ENCODE measurements at regions not wholly inside any gene's neighbourhood (a gene's known extent, or its start where the extent isn't known, plus 50 kb on each side); places are given as distances from the start of the nearest gene placed in this dataset.

DNA sequence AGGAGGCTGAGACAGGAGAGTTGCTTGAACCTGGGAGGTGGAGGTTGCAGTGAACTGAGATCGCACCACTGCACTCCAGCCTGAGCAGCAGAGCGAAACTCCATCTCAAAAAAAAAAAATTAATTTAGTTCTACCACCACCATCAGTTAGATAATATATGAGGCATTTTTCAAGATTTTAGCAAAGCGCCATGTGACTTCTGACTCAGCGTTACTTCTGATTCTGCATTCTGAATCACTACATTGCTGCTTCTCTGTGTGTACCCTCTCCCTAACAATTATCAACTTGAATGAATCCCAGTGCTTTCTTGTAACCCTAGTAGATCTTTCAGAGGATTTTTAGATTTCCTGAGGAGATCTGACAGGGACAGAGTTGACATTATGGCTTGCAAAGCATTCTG lies 176.8 kb upstream of the SORCS1 start:
- Histone ChIP-seq H3K79me2 (ENCODE audit: insufficient read depth, low read depth) (no peaks in the 10 kb centered on the region), H3K27me3 (ENCODE audit: insufficient read depth, low read depth) (no peaks in the 10 kb centered on the region), H3K4me3 (IDR thresholded peaks at IDR 0.05; ENCODE audit: insufficient read depth, low read depth, low read length) (no peak overlapping the region), H3K36me3 (ENCODE audit: insufficient read depth) (no peaks in the 10 kb centered on the region), H3K4me1 (ENCODE audit: low read depth, poor library complexity, severe bottlenecking) (no peaks in the 10 kb centered on the region), H4K20me1 (ENCODE audit: insufficient read depth) (no peaks in the 10 kb centered on the region), H3K27ac (no peak overlapping the region), H3K9ac (no peak overlapping the region), H3K4me2 (no peak overlapping the region), H2AFZ (ENCODE audit: low read depth) (no peak overlapping the region)
- TF ChIP-seq, protein P1, sequence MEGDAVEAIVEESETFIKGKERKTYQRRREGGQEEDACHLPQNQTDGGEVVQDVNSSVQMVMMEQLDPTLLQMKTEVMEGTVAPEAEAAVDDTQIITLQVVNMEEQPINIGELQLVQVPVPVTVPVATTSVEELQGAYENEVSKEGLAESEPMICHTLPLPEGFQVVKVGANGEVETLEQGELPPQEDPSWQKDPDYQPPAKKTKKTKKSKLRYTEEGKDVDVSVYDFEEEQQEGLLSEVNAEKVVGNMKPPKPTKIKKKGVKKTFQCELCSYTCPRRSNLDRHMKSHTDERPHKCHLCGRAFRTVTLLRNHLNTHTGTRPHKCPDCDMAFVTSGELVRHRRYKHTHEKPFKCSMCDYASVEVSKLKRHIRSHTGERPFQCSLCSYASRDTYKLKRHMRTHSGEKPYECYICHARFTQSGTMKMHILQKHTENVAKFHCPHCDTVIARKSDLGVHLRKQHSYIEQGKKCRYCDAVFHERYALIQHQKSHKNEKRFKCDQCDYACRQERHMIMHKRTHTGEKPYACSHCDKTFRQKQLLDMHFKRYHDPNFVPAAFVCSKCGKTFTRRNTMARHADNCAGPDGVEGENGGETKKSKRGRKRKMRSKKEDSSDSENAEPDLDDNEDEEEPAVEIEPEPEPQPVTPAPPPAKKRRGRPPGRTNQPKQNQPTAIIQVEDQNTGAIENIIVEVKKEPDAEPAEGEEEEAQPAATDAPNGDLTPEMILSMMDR (conservative IDR thresholded peaks at IDR 0.05; ENCODE audit: low read depth, low read length) = no peak

DNA sequence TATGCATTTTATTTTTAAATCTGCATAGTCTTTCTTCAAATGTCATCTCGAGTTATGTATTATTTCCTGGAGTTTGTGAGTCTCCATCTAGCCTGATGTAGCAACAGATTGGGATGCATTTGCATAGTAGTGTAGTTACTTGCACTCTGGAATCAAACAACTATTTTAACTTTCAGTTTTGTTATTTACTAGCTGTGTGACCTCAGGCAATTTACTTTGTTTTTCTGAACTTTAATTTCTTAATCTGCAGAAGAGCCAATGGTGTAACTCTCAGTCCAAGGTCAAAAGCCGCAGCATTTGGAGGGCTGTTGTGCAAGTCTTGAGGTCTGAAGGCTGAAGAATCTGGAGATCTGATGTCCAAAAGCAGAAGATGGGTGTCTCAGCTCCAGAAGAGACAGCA lies 175.8 kb upstream of the SORCS1 start:
- no peaks in the 10 kb centered on the region for H3K36me3 ChIP-seq (ENCODE audit: insufficient read depth)
- H3K9ac ChIP-seq = no peak overlapping the region
- H2AFZ ChIP-seq (ENCODE audit: low read depth) = no peak overlapping the region
- TF ChIP-seq, protein P1 (conservative IDR thresholded peaks at IDR 0.05; ENCODE audit: low read depth, low read length) = no peak
- H3K4me3 ChIP-seq (IDR thresholded peaks at IDR 0.05; ENCODE audit: insufficient read depth, low read depth, low read length) = no peak overlapping the region
- no peaks in the 10 kb centered on the region for H3K27me3 ChIP-seq (ENCODE audit: insufficient read depth, low read depth)
- H3K4me2 ChIP-seq = no peak overlapping the region
- H3K79me2 ChIP-seq (ENCODE audit: insufficient read depth, low read depth) = no peaks in the 10 kb centered on the region
- H3K27ac ChIP-seq = no peak overlapping the region
- H4K20me1 ChIP-seq (ENCODE audit: insufficient read depth) = no peaks in the 10 kb centered on the region
- H3K4me1 ChIP-seq (ENCODE audit: low read depth, poor library complexity, severe bottlenecking) = no peaks in the 10 kb centered on the region

DNA sequence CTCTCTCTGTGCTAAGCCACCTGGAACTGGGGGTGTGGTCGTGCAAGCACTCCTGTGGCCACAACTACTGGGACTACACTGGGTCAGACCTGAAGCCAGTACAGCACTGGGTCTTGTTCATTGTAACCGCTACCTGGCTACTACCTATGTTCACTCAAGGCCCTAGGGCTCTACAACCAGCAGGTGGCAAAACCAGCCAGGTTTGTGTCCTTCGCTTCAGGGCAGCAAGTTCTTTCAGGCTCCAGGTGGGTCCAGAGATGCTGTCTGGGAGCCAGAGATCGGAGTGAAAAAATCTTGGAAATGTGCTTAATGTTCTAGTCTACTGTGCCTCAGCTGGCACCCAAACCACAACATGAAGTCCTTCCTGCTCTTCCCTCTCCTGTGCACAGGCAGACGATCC lies 171.6 kb upstream of the SORCS1 start:
- Histone ChIP-seq H3K4me2 (no peak overlapping the region), H3K36me3 (ENCODE audit: insufficient read depth) (no peaks in the 10 kb centered on the region), H4K20me1 (ENCODE audit: insufficient read depth) (no peaks in the 10 kb centered on the region), H3K9ac (no peak overlapping the region), H3K79me2 (ENCODE audit: insufficient read depth, low read depth) (no peaks in the 10 kb centered on the region), H3K27me3 (ENCODE audit: insufficient read depth, low read depth) (no peaks in the 10 kb centered on the region), H2AFZ (ENCODE audit: low read depth) (no peak overlapping the region), H3K27ac (no peak overlapping the region), H3K4me1 (ENCODE audit: low read depth, poor library complexity, severe bottlenecking) (no peaks in the 10 kb centered on the region), H3K4me3 (IDR thresholded peaks at IDR 0.05; ENCODE audit: insufficient read depth, low read depth, low read length) (no peak overlapping the region)
- TF ChIP-seq, protein P1 (conservative IDR thresholded peaks at IDR 0.05; ENCODE audit: low read depth, low read length) = no peak

DNA sequence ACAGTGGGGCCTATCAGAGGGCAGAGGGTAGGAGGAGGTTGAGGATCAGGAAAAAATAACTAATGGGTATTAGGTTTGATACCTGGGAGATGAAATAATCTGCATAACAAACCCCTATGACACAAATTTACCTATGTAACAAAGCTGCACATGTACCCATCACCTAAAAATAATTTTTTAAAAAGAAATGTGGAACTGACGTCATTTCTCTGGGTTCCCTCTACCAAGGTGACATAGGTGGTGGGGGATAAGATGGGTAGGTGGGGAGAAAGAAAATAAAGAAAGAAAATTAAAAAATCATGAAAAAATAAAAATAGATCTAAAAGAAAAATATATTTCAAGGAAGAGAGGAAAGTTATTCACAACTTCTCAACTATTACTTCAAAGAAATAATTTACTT lies 153.1 kb upstream of the SORCS1 start:
- Histone ChIP-seq H3K27me3 (ENCODE audit: insufficient read depth, low read depth) (no peaks in the 10 kb centered on the region), H3K4me1 (ENCODE audit: low read depth, poor library complexity, severe bottlenecking) (no peaks in the 10 kb centered on the region), H3K27ac (no peak overlapping the region), H2AFZ (ENCODE audit: low read depth) (no peak overlapping the region), H3K9ac (no peak overlapping the region), H3K4me2 (no peak overlapping the region), H3K4me3 (IDR thresholded peaks at IDR 0.05; ENCODE audit: insufficient read depth, low read depth, low read length) (no peak overlapping the region), H3K36me3 (ENCODE audit: insufficient read depth) (no peaks in the 10 kb centered on the region), H3K79me2 (ENCODE audit: insufficient read depth, low read depth) (no peaks in the 10 kb centered on the region), H4K20me1 (ENCODE audit: insufficient read depth) (no peaks in the 10 kb centered on the region)
- TF ChIP-seq, protein P1 (conservative IDR thresholded peaks at IDR 0.05; ENCODE audit: low read depth, low read length) = no peak

DNA sequence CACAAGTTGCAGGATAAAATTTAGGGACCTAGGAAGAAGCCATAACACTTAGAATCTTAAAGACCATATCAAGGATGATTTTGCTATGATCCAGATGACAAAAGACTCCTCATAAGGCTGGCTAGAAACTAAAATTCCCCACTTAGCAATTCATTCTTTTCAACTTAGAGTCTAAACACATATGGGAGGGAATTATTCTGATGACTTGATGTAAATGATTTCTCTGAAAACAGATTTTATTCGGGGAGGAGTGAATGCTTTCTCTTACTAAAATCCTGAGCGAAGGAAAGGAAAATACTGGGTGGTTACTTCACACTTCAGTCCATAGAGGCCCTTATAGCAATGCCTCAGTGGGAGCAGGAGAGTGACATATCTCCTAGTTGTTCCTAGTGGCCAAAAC lies 138.7 kb upstream of the SORCS1 start:
- no peak overlapping the region for H3K4me2 ChIP-seq
- H3K27ac ChIP-seq = no peak overlapping the region
- no peaks in the 10 kb centered on the region for H4K20me1 ChIP-seq (ENCODE audit: insufficient read depth)
- no peak overlapping the region for H3K9ac ChIP-seq
- no peaks in the 10 kb centered on the region for H3K36me3 ChIP-seq (ENCODE audit: insufficient read depth)
- H3K27me3 ChIP-seq (ENCODE audit: insufficient read depth, low read depth) = no peaks in the 10 kb centered on the region
- H3K4me3 ChIP-seq (IDR thresholded peaks at IDR 0.05; ENCODE audit: insufficient read depth, low read depth, low read length) = no peak overlapping the region
- H2AFZ ChIP-seq (ENCODE audit: low read depth) = no peak overlapping the region
- H3K79me2 ChIP-seq (ENCODE audit: insufficient read depth, low read depth) = no peaks in the 10 kb centered on the region
- H3K4me1 ChIP-seq (ENCODE audit: low read depth, poor library complexity, severe bottlenecking) = no peaks in the 10 kb centered on the region
- TF ChIP-seq, protein P1 (conservative IDR thresholded peaks at IDR 0.05; ENCODE audit: low read depth, low read length) = no peak

Measured in KMS-11 (cell line).